DMS53 treated with DMSO at 0.1 percent for 48 hours (cell line): ENCODE measurements at regions not wholly inside any gene's neighbourhood (a gene's known extent, or its start where the extent isn't known, plus 50 kb on each side); places are given as distances from the start of the nearest gene placed in this dataset.
"Not testable (repeated sequence)": the region's sequence is repeated elsewhere in the genome, so short reads cannot be mapped to it uniquely, and the experiment has no call there.

Source experiments
- DNase-seq: peaks from one replicate; lab custom pipeline; 2025; ENCODE audit not compliant: unreplicated experiment; lab: John Stamatoyannopoulos, UW

GRCh38 chrX:93468075-93468474, 205.3 kb downstream of the NAP1L3 start:
- no peak for DNase-seq

GRCh38 chrX:93466383-93466782, 207.0 kb downstream of the NAP1L3 start:
- DNase-seq: no peak

DNA sequence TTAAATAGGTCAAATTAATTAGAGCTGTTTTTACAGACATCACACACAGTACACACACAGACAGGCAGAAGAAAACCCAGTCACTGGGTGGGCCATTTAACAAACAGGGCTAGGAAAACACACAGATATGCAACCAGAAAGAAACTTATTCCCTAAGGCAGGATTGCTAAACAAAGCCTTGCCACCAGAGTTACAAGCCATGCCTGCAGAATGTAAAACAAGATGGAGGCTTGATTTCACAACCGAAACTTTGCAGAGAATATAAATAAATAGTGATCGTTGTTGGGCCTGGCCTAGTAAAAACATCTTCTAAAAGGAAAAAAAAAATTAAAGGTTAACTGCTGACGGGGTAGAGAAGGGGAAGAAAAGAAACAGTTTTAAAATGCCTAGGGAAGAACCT, 212.3 kb downstream of the NAP1L3 start:
- no peak for DNase-seq

DNA sequence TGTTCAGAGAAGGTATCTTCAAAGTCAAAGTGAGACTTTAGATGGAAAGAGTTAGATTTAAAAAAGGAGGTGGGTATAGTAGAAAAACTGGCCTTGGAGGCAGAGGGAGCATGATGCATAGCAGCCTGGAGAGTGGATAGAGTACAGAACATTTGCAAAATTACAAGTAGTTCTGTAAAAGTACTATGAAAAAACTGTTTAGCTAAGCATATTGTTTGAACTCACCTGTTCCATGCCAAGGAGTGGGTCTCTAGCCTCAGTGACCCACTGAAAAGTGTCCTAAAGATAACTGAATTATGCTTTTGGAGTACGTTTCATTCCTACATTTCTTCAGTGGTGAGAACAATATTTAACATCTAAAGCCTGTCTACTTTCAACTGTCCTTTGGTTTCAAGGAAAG, 218.9 kb downstream of the NAP1L3 start:
- DNase-seq: no peak

DNA sequence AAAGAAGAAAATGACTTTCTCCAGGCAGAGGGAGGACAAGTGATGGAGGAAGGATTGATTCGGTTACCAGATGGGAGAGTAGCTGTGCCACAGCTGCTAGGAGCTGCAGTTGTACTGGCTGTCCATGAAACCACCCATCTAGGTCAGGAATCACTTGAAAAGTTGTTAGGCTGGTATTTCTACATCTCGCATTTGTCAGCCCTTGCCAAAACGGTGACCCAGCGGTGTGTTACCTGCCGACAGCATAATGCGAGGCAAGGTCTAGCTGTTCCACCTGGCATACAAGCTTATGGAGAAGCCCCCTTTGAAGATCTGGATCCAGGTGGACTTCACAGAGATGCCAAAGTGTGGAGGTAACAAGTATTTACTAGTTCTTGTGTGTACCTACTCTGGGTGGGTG, 238.7 kb downstream of the NAP1L3 start:
- DNase-seq: not testable (repeated sequence)

GRCh38 chrX:93428497-93428896, 244.9 kb downstream of the NAP1L3 start:
- no peak for DNase-seq

DNA sequence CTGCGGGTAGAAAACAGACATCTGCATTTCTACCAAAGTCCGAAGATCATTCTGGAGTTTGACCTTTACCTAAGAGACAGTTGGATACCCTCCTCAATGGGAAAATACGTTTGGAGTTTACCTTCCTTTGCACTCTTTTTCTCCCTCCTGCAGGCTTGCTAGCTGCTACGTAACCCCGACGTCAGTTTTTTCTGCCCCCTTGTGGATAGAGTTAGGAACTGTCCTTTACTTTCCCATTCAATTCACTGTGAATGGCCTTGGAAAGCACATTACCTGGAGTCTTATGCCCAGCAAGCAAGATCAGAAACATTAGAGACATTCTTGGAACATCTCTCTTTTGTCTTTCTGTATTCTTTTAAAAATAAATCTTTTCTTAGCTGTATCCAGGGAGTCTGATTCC, 250.7 kb downstream of the NAP1L3 start:
- DNase-seq: peak; percentile 39

GRCh38 chrX:93420525-93421082, 252.8 kb downstream of the NAP1L3 start:
- DNase-seq: no peak

DNA sequence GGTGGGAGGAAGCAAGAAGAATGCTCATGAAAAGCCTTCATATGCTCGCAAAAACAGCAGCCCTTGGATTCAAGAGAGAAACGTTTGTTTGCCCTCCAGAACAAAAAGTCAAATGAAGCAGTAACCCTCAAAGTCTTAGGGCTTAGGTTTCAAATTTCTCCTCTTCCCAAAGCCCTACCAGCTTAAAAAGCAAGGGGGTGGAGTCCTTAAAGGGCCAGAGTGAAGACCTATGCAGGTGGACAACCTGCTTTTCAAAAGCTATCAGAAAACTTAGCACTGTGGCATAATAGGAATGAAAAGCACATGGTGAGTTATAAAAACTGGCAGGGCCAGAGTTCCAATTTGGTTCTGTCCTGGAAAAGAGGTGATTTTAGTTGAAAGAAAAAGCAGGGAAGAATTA, 253.3 kb downstream of the NAP1L3 start:
- DNase-seq: no peak

DNA sequence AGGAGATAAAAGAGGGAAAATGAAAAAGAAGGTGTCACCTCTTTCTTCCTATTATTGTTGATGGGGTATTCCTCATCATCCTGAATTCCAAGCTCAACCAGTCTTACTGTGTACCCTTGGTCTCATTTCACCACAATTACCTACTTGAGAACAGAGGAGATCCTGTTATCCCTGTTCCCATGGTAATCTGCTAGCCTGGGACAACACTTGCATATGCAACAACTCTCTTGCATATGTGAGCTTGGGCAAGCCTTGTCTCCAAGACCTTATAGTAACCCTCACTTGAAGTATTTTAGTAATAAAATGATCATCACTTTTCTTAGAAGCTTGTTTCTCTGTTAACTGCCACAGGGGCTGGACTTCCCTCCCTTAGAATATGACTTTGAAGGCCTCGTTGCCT, 253.7 kb downstream of the NAP1L3 start:
- no peak for DNase-seq

- DNase-seq: no peak
These were observed 269.3 kb downstream of the NAP1L3 start for GRCh38 chrX:93404121-93404520.

DNA sequence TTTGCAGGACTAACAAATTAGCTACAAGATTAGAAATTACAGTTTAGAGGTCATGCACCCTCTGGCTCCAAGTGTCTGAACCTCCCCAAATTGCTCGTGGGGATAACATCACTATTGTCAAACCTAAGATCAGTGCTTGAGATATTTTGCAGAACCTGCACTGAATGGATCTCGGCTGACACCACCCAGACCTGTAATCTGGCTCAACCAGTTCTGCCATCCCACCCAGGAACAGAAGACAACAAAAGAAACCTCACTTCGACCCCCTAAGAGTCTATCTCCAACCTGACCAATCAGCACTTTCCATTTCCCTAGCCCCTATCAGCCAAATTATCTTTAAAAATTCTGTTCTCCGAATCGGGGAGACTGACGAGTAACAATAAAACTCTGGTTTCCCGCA, 318.7 kb downstream of the NAP1L3 start:
- no peak for DNase-seq

DNA sequence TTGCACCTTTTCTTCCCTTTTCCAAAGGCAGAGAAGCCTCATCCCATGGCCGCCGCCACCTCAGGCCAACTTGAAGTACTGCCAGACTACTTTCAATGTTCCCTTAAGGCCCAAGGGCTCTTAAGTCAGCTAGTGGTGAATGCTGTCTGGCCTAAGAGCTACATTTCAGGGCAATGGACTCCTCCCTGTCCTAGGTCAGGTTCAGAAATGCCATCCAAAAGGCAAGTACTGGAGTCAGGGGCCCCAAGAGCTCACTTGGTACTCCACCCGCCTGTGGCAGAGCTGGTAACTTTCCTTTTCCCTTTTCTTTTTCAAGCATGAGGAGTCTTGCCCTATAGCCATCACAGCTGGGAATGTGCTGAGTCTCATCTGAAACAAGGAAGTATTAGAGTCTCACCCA, 327.1 kb downstream of the NAP1L3 start:
- DNase-seq: no peak

DNA sequence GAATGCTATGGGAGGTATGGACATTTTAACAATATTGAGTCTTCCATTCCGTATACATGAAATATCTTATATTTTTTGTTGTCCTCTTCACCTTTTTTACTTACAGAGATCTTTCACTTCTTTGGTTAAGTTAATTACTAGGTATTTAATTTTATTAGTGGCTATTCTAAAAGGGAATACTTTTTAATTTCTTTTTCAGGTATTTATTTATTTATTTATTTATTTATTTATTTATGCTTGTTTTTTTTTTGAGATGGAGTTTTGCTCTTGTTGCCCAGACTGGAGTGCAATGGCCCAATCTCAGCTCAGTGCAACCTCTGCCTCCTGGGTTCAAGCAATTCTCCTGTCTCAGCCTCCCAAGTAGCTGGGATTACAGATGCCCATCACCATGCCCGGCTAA, 329.1 kb downstream of the NAP1L3 start:
- not testable (repeated sequence) for DNase-seq

DNA sequence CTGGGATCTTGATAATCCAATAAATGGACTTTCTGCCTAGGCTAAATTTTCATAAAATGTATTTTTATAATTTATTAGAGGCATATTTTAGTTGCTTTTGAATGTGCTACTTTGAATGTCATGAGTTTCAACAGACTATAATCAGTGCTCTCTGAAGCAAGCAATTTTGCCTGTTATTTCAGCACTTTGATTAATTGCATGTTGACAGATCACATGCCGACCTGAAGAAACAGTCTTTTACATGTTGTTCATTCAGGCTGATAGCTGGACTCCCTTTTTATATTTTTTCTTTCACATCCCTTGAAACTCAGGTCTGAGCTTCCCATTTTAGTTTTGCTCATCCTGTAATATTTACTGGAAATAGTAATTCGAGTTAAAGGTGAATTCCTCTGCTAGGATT, 341.0 kb downstream of the NAP1L3 start:
- DNase-seq: no peak

DNA sequence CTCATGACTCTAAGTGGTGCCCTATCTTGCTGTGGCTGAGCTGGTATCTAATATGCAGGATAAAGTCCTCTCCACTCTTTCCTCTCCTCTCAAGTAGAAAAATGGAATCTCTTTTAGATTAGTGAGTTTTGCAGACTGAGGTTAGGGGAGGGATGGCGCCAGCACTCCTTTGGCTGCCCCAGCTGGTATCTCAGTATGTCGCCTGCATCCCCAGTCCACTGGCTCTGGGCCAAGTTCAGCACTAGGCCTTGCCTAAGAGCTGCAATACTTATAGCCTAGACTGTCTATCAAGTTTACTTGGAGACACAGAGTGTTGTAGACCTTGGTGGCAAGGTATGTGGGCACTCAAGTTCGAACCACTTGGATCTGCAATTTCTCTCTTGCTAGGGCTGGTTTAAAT, 351.3 kb downstream of the NAP1L3 start:
- DNase-seq: no peak

DNA sequence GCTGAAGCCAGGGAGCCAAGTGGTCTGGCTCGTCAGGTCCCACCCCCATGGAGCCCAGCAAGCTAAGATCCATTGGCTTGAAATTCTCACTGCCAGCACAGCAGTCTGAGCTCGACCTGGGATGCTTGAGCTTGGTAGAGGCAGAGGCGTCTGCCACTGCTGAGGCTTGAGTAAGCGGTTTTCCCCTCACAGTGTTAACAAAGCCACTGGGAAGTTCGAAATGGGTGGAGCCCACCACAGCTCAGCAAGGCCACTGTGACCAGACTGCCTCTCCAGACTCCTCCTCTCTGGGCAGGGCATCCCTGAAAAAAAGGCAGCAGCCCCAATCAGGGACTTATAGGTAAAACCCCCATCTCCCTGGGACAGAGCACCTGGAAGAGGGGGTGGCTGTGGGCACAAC, 353.8 kb downstream of the NAP1L3 start:
- DNase-seq: no peak
